ENCODE measurements at regions not wholly inside any gene's neighbourhood (a gene's known extent, or its start where the extent isn't known, plus 50 kb on each side); places are given as distances from the start of the nearest gene placed in this dataset.

DNA sequence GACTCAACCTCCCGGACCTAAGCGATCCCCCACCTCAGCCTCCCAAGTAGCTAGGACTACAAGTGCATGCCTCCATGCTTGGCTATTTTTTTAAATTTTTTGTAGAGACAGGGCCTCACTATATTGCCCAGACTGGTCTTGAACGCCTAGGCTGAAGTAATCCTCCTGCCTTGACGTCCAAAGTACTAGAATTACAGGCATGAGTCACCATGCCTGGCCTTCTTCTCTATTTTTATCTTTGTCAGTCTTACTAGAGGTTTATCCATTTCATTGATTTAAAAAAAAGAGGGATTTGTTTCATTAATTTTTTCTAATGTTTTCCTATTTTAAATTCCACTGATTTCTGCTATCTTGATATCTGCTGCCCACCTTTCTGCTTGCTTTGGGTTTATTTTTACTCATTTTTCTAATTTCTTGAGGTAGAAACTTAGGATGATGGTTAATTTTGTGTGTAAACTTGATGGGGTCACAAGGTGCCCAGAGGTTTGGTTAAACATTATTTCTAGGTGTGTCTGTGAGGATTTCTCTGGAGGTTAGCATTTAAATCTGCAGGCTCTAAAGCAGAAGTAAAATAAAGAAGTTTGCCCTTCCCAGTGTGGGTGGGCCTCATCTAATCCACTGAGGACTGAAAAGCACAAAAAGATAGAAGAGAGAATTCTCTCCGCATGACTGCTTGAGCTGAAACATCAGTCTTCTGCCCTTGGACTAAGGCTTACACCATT lies 116.2 kb upstream of the DCLK2 start:
- ChIA-PET CTCF (no interaction called here), POLR2A (no interaction called here)
- Histone ChIP-seq H3K27me3 (replicated peaks; ENCODE audit: control insufficient read depth, insufficient read depth, low read length) (no peaks in the 10 kb centered on the region), H3K9me3 (no peaks in the 10 kb centered on the region), H3K36me3 (ENCODE audit: control insufficient read depth, insufficient read depth, low read length) (no peaks in the 10 kb centered on the region), H3K4me1 (no peaks in the 10 kb centered on the region), H3K4me3 (ENCODE audit: low read depth, low read length) (no peak overlapping the region)
- H3K4me3 Mint-ChIP-seq (ENCODE audit: unreplicated experiment) = no peak overlapping the region
- no TSS peak for BruUV-seq (replicated peaks)
- intact Hi-C loops (cut with micrococcal nuclease; ENCODE audit: unreplicated experiment) = no loop called here
- H3K27me3 Mint-ChIP-seq (ENCODE audit: insufficient read depth, unreplicated experiment) = no peaks in the 10 kb centered on the region
- no peak for DNase-seq
- no peak for TF ChIP-seq CTCF (IDR thresholded peaks at IDR 0.05; ENCODE audit: insufficient read depth in 1 of 2, low read depth in 1 of 2, low read length in 1 of 2, severe bottlenecking in 1 of 2, unreplicated experiment in 1 of 2)
- H3K27ac Mint-ChIP-seq (ENCODE audit: unreplicated experiment) = no peak overlapping the region
- H3K4me1 Mint-ChIP-seq (ENCODE audit: low read depth, unreplicated experiment) = peaks cover 6% of the 10 kb centered on the region
- no peaks in the 10 kb centered on the region for H3K36me3 Mint-ChIP-seq (ENCODE audit: insufficient read depth, unreplicated experiment)
- no peaks in the 10 kb centered on the region for H3K9me3 Mint-ChIP-seq (ENCODE audit: unreplicated experiment)

- ChIA-PET CTCF (no interaction called here), POLR2A (no interaction called here)
- Histone ChIP-seq H3K36me3 (ENCODE audit: control insufficient read depth, insufficient read depth, low read length) (no peaks in the 10 kb centered on the region), H3K4me1 (no peaks in the 10 kb centered on the region), H3K4me3 (ENCODE audit: low read depth, low read length) (no peak overlapping the region), H3K9me3 (no peaks in the 10 kb centered on the region), H3K27me3 (replicated peaks; ENCODE audit: control insufficient read depth, insufficient read depth, low read length) (no peaks in the 10 kb centered on the region)
- no peak for DNase-seq
- Mint-ChIP-seq H3K27me3 (ENCODE audit: insufficient read depth, unreplicated experiment) (no peaks in the 10 kb centered on the region), H3K36me3 (ENCODE audit: insufficient read depth, unreplicated experiment) (no peaks in the 10 kb centered on the region), H3K4me3 (ENCODE audit: unreplicated experiment) (no peak overlapping the region), H3K4me1 (ENCODE audit: low read depth, unreplicated experiment) (peaks cover 6% of the 10 kb centered on the region), H3K27ac (ENCODE audit: unreplicated experiment) (no peak overlapping the region), H3K9me3 (ENCODE audit: unreplicated experiment) (no peaks in the 10 kb centered on the region)
- no peak for TF ChIP-seq CTCF (IDR thresholded peaks at IDR 0.05; ENCODE audit: insufficient read depth in 1 of 2, low read depth in 1 of 2, low read length in 1 of 2, severe bottlenecking in 1 of 2, unreplicated experiment in 1 of 2)
- no TSS peak for BruUV-seq (replicated peaks)
- intact Hi-C loops (cut with micrococcal nuclease; ENCODE audit: unreplicated experiment) = no loop called here
Observed at GRCh38 chr4:149964001-149964796, 114.0 kb upstream of the DCLK2 start.

- Histone ChIP-seq H3K9me3 (no peaks in the 10 kb centered on the region), H3K4me1 (no peaks in the 10 kb centered on the region), H3K27me3 (replicated peaks; ENCODE audit: control insufficient read depth, insufficient read depth, low read length) (no peaks in the 10 kb centered on the region), H3K4me3 (ENCODE audit: low read depth, low read length) (no peak overlapping the region), H3K36me3 (ENCODE audit: control insufficient read depth, insufficient read depth, low read length) (no peaks in the 10 kb centered on the region)
- H3K4me3 Mint-ChIP-seq (ENCODE audit: unreplicated experiment) = no peak overlapping the region
- H3K27me3 Mint-ChIP-seq (ENCODE audit: insufficient read depth, unreplicated experiment) = no peaks in the 10 kb centered on the region
- H3K36me3 Mint-ChIP-seq (ENCODE audit: insufficient read depth, unreplicated experiment) = no peaks in the 10 kb centered on the region
- DNase-seq = no peak
- no peak for TF ChIP-seq CTCF (IDR thresholded peaks at IDR 0.05; ENCODE audit: insufficient read depth in 1 of 2, low read depth in 1 of 2, low read length in 1 of 2, severe bottlenecking in 1 of 2, unreplicated experiment in 1 of 2)
- H3K27ac Mint-ChIP-seq (ENCODE audit: unreplicated experiment) = no peak overlapping the region
- intact Hi-C loops (cut with micrococcal nuclease; ENCODE audit: unreplicated experiment) = no loop called here
- peaks cover 6% of the 10 kb centered on the region for H3K4me1 Mint-ChIP-seq (ENCODE audit: low read depth, unreplicated experiment)
- no peaks in the 10 kb centered on the region for H3K9me3 Mint-ChIP-seq (ENCODE audit: unreplicated experiment)
- BruUV-seq (replicated peaks) = no TSS peak
- ChIA-PET POLR2A (no interaction called here), CTCF (no interaction called here)
Observed at GRCh38 chr4:149965206-149965605, 113.0 kb upstream of the DCLK2 start.

All from Caco-2 (cell line).